ENCODE measurements at regions not wholly inside any gene's neighbourhood (a gene's known extent, or its start where the extent isn't known, plus 50 kb on each side); places are given as distances from the start of the nearest gene placed in this dataset.

DNA sequence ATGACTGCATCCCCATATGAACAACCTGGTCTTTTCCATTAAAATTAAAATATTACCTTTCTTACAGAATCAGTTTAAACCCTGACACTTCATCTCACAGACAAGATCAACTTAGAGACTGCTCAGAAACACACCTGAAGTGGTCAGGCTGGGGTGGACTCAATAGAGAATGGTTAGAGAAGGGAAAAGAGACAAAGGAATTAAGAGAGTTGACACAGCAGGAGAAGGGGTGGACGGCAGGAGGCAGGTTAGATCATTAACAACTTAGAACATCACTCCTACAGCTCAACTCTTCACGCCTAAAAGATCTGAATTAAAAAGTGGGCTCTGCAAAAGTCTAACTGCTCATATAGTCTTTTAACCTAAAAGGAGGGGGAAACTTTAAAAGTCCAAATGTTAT lies 157.7 kb upstream of the COL1A2 start:
- H3K27me3 ChIP-seq (ENCODE audit: control insufficient read depth in 1 of 2, insufficient read depth in 2 of 2, low read length in 2 of 2), result no peaks in the 10 kb centered on the region
- H3K27ac ChIP-seq (ENCODE audit: low read depth, low read length), result no peak overlapping the region
- H3K4me1 ChIP-seq (ENCODE audit: insufficient read depth, low read length), result no peaks in the 10 kb centered on the region
- H3K4me3 ChIP-seq (ENCODE audit: low read depth in 1 of 2, low read length in 2 of 2), result no peak overlapping the region
- H3K9me3 ChIP-seq (ENCODE audit: low read length), result no peaks in the 10 kb centered on the region
- H3K9ac ChIP-seq (ENCODE audit: low read length), result no peak overlapping the region
- no peaks in the 10 kb centered on the region for H3K36me3 ChIP-seq (ENCODE audit: insufficient read depth, low read length)

- no peak overlapping the region for H3K4me3 ChIP-seq (ENCODE audit: low read depth in 1 of 2, low read length in 2 of 2)
- no peaks in the 10 kb centered on the region for H3K36me3 ChIP-seq (ENCODE audit: insufficient read depth, low read length)
- H3K9ac ChIP-seq (ENCODE audit: low read length), result no peak overlapping the region
- no peak overlapping the region for H3K27ac ChIP-seq (ENCODE audit: low read depth, low read length)
- no peaks in the 10 kb centered on the region for H3K27me3 ChIP-seq (ENCODE audit: control insufficient read depth in 1 of 2, insufficient read depth in 2 of 2, low read length in 2 of 2)
- no peaks in the 10 kb centered on the region for H3K9me3 ChIP-seq (ENCODE audit: low read length)
- H3K4me1 ChIP-seq (ENCODE audit: insufficient read depth, low read length), result no peaks in the 10 kb centered on the region
These were observed 157.3 kb upstream of the COL1A2 start for GRCh38 chr7:94237417-94237816.

DNA sequence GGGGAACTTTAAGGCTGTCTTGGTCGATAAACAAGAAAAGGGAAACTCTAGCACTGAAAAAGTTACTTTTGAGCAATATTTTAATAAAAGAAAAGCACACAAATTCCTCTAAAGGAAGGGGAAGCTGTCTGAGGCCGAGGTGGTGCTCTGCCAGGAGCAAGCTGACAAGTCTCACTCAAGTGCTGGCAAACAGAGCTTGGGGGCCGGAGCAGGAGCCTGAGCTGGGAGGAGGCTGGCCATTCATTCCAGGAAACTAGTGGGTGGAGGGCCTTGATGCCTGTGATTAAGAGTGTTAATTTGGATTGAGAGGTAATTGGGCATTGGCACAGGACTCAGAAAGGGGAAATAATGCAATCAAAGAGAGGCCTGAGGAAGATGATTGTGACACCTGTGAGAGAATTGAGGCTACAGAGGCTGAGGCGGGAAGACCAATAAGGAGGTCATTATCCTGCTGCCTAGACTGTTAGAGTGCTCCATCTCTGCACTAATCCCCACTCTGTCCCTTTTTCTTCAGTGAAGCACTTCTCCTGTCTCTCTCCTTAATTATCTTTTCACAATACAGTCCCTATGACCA lies 154.9 kb upstream of the COL1A2 start:
- Histone ChIP-seq H3K4me3 (ENCODE audit: low read depth in 1 of 2, low read length in 2 of 2) (no peak overlapping the region), H3K4me1 (ENCODE audit: insufficient read depth, low read length) (no peaks in the 10 kb centered on the region), H3K36me3 (ENCODE audit: insufficient read depth, low read length) (no peaks in the 10 kb centered on the region), H3K9ac (ENCODE audit: low read length) (no peak overlapping the region), H3K27me3 (ENCODE audit: control insufficient read depth in 1 of 2, insufficient read depth in 2 of 2, low read length in 2 of 2) (no peaks in the 10 kb centered on the region), H3K9me3 (ENCODE audit: low read length) (no peaks in the 10 kb centered on the region), H3K27ac (ENCODE audit: low read depth, low read length) (no peak overlapping the region)

- H3K4me1 ChIP-seq (ENCODE audit: insufficient read depth, low read length), result no peaks in the 10 kb centered on the region
- H3K4me3 ChIP-seq (ENCODE audit: low read depth in 1 of 2, low read length in 2 of 2), result no peak overlapping the region
- no peak overlapping the region for H3K27ac ChIP-seq (ENCODE audit: low read depth, low read length)
- H3K36me3 ChIP-seq (ENCODE audit: insufficient read depth, low read length), result no peaks in the 10 kb centered on the region
- no peak overlapping the region for H3K9ac ChIP-seq (ENCODE audit: low read length)
- H3K27me3 ChIP-seq (ENCODE audit: control insufficient read depth in 1 of 2, insufficient read depth in 2 of 2, low read length in 2 of 2), result no peaks in the 10 kb centered on the region
- H3K9me3 ChIP-seq (ENCODE audit: low read length), result no peaks in the 10 kb centered on the region
These were observed 153.8 kb upstream of the COL1A2 start for GRCh38 chr7:94240902-94241301.

DNA sequence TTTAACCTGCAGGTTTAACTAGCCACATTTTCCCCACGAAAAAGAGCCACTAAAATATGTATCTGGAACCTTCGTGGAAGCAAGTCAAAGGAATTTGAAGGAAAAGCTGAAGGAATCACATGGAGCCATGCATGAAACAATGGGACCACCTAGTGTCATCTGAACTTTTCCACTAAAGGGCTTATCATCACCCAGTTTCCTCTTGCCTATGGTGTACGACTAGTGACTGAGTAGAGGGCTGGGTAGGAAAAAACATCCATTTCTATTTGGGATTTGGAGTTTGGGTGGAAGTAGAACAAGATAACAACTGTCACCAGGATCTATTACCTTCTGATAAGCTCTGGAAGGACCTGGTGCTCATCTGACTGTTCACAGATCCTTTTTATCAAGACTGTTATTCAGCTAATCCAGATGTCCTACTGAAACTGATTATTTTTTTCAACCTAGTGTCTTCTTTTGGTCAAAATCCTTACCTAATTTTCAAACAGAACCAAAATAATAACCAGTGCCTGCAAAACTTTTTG lies 153.2 kb upstream of the COL1A2 start:
- no peaks in the 10 kb centered on the region for H3K4me1 ChIP-seq (ENCODE audit: insufficient read depth, low read length)
- H3K9me3 ChIP-seq (ENCODE audit: low read length), result no peaks in the 10 kb centered on the region
- H3K27me3 ChIP-seq (ENCODE audit: control insufficient read depth in 1 of 2, insufficient read depth in 2 of 2, low read length in 2 of 2), result no peaks in the 10 kb centered on the region
- H3K9ac ChIP-seq (ENCODE audit: low read length), result no peak overlapping the region
- no peak overlapping the region for H3K4me3 ChIP-seq (ENCODE audit: low read depth in 1 of 2, low read length in 2 of 2)
- H3K27ac ChIP-seq (ENCODE audit: low read depth, low read length), result no peak overlapping the region
- no peaks in the 10 kb centered on the region for H3K36me3 ChIP-seq (ENCODE audit: insufficient read depth, low read length)

DNA sequence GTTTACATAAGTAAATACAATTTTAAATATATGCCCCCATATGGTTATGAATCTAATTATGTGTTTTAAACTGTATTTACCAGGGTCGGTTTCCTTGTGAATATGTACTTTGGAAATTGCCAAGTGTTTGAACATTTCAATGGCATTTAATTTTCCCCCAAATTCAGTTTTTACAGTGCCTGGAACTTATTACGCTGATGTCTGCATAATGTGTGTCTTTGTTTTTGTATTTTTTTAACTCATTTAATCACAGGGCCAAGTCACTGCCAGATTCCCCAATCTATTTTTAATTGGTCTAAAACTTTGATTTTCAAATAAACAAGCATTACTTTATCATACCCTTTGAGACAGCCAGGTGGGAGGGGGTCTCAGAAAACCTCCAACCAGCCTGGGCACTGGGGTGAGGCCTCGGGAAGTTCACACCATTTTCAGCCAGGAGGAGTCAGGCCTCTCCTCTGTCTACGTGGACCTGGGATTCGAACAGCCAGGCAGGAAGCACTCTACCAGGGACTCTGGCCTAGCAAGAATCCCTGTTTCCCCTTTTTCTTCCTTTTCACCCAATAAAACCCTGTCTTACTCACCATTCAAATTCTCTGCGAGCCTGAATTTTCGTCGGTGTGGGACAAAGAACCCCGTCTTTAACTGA lies 151.5 kb upstream of the COL1A2 start:
- Histone ChIP-seq H3K27me3 (ENCODE audit: control insufficient read depth in 1 of 2, insufficient read depth in 2 of 2, low read length in 2 of 2) (no peaks in the 10 kb centered on the region), H3K27ac (ENCODE audit: low read depth, low read length) (no peak overlapping the region), H3K9ac (ENCODE audit: low read length) (no peak overlapping the region), H3K9me3 (ENCODE audit: low read length) (no peaks in the 10 kb centered on the region), H3K4me3 (ENCODE audit: low read depth in 1 of 2, low read length in 2 of 2) (no peak overlapping the region), H3K36me3 (ENCODE audit: insufficient read depth, low read length) (no peaks in the 10 kb centered on the region), H3K4me1 (ENCODE audit: insufficient read depth, low read length) (no peaks in the 10 kb centered on the region)

DNA sequence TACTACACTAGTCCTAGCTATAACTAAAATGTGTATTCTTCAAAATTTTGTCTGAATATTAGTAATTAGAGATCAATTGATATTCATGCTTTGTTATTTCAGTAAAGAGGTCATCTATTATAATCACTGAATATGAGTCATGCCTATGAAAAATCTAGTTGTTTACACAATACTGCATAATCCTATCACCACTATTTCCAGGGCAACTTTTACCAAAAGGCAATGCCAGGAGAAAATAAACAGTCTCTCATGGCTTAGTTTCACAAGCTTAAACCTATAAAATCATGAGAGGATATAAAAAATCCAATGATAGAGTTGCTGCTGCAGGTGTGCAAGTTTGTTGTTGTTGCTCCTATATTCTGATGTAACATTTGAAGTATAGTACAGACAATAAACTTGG lies 149.9 kb upstream of the COL1A2 start:
- Histone ChIP-seq H3K36me3 (ENCODE audit: insufficient read depth, low read length) (no peaks in the 10 kb centered on the region), H3K9ac (ENCODE audit: low read length) (no peak overlapping the region), H3K4me3 (ENCODE audit: low read depth in 1 of 2, low read length in 2 of 2) (no peak overlapping the region), H3K27me3 (ENCODE audit: control insufficient read depth in 1 of 2, insufficient read depth in 2 of 2, low read length in 2 of 2) (no peaks in the 10 kb centered on the region), H3K9me3 (ENCODE audit: low read length) (no peaks in the 10 kb centered on the region), H3K27ac (ENCODE audit: low read depth, low read length) (no peak overlapping the region), H3K4me1 (ENCODE audit: insufficient read depth, low read length) (no peaks in the 10 kb centered on the region)

GRCh38 chr7:94245500-94245899 lies 149.2 kb upstream of the COL1A2 start:
- Histone ChIP-seq H3K36me3 (ENCODE audit: insufficient read depth, low read length) (no peaks in the 10 kb centered on the region), H3K9me3 (ENCODE audit: low read length) (no peaks in the 10 kb centered on the region), H3K9ac (ENCODE audit: low read length) (no peak overlapping the region), H3K27ac (ENCODE audit: low read depth, low read length) (no peak overlapping the region), H3K4me1 (ENCODE audit: insufficient read depth, low read length) (no peaks in the 10 kb centered on the region), H3K4me3 (ENCODE audit: low read depth in 1 of 2, low read length in 2 of 2) (no peak overlapping the region), H3K27me3 (ENCODE audit: control insufficient read depth in 1 of 2, insufficient read depth in 2 of 2, low read length in 2 of 2) (no peaks in the 10 kb centered on the region)

DNA sequence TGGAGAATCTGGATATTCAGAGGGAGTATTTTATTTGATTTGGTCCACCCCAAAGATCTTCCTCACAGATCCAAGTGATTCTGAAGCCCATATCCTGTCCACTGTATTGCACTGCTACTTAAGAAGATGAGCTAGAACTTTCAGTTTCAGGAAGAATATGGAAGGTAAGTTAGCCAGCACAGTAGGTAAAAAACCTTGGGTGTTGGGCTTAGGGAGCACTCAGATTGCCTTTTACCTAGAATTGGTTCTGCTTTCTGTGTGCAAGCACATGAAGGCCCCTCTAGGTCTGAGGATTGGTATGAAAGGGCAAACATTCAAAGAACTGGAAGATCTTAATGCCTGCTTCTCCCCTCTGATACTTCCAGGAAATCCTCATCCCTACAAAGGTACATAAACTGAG lies 146.7 kb upstream of the COL1A2 start:
- Histone ChIP-seq H3K9me3 (ENCODE audit: low read length) (no peaks in the 10 kb centered on the region), H3K9ac (ENCODE audit: low read length) (no peak overlapping the region), H3K36me3 (ENCODE audit: insufficient read depth, low read length) (no peaks in the 10 kb centered on the region), H3K27ac (ENCODE audit: low read depth, low read length) (no peak overlapping the region), H3K4me1 (ENCODE audit: insufficient read depth, low read length) (no peaks in the 10 kb centered on the region), H3K4me3 (ENCODE audit: low read depth in 1 of 2, low read length in 2 of 2) (no peak overlapping the region), H3K27me3 (ENCODE audit: control insufficient read depth in 1 of 2, insufficient read depth in 2 of 2, low read length in 2 of 2) (no peaks in the 10 kb centered on the region)

- Histone ChIP-seq H3K27ac (ENCODE audit: low read depth, low read length) (no peak overlapping the region), H3K4me1 (ENCODE audit: insufficient read depth, low read length) (no peaks in the 10 kb centered on the region), H3K9me3 (ENCODE audit: low read length) (no peaks in the 10 kb centered on the region), H3K9ac (ENCODE audit: low read length) (no peak overlapping the region), H3K36me3 (ENCODE audit: insufficient read depth, low read length) (no peaks in the 10 kb centered on the region), H3K27me3 (ENCODE audit: control insufficient read depth in 1 of 2, insufficient read depth in 2 of 2, low read length in 2 of 2) (no peaks in the 10 kb centered on the region), H3K4me3 (ENCODE audit: low read depth in 1 of 2, low read length in 2 of 2) (no peak overlapping the region)
These were observed 145.1 kb upstream of the COL1A2 start for GRCh38 chr7:94249631-94250030.

- Histone ChIP-seq H3K27me3 (ENCODE audit: control insufficient read depth in 1 of 2, insufficient read depth in 2 of 2, low read length in 2 of 2) (no peaks in the 10 kb centered on the region), H3K9me3 (ENCODE audit: low read length) (no peaks in the 10 kb centered on the region), H3K9ac (ENCODE audit: low read length) (no peak overlapping the region), H3K4me1 (ENCODE audit: insufficient read depth, low read length) (no peaks in the 10 kb centered on the region), H3K4me3 (ENCODE audit: low read depth in 1 of 2, low read length in 2 of 2) (no peak overlapping the region), H3K27ac (ENCODE audit: low read depth, low read length) (no peak overlapping the region), H3K36me3 (ENCODE audit: insufficient read depth, low read length) (no peaks in the 10 kb centered on the region)
These were observed 144.6 kb upstream of the COL1A2 start for GRCh38 chr7:94250124-94250523.

DNA sequence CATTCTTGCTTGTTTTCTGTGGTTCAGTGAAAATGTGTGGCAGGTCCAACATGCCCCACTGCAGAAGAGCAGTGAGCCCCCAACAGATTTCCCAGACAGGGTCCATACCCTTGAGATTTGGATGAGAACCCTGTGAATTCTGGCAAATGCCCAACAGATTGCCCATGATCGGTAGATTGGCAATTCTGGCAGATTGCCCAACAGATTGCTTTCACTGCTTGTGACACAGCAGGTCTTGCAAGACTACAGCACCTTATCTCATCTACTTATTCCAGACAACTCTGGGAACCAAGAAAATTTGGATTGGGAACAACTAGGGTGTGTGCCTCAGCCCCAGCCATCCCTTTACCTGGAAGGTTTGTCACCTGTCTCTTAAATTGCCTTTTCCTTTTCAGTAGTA lies 143.7 kb upstream of the COL1A2 start:
- no peaks in the 10 kb centered on the region for H3K27me3 ChIP-seq (ENCODE audit: control insufficient read depth in 1 of 2, insufficient read depth in 2 of 2, low read length in 2 of 2)
- H3K4me3 ChIP-seq (ENCODE audit: low read depth in 1 of 2, low read length in 2 of 2), result no peak overlapping the region
- H3K9ac ChIP-seq (ENCODE audit: low read length), result no peak overlapping the region
- no peak overlapping the region for H3K27ac ChIP-seq (ENCODE audit: low read depth, low read length)
- no peaks in the 10 kb centered on the region for H3K9me3 ChIP-seq (ENCODE audit: low read length)
- H3K36me3 ChIP-seq (ENCODE audit: insufficient read depth, low read length), result no peaks in the 10 kb centered on the region
- no peaks in the 10 kb centered on the region for H3K4me1 ChIP-seq (ENCODE audit: insufficient read depth, low read length)
